GM11168 (cell line): ENCODE measurements at regions not wholly inside any gene's neighbourhood (a gene's known extent, or its start where the extent isn't known, plus 50 kb on each side); places are given as distances from the start of the nearest gene placed in this dataset.

ENCODE experiments used
- in situ Hi-C: fragments of 300-500 bp; cut with MboI; formaldehyde crosslinking; loops from one replicate; pipeline ENCODE4 v1.12.0; 2022; ENCODE audit warnings: low sequenced_read_pairs; ENCODE audit not compliant: unreplicated experiment

DNA sequence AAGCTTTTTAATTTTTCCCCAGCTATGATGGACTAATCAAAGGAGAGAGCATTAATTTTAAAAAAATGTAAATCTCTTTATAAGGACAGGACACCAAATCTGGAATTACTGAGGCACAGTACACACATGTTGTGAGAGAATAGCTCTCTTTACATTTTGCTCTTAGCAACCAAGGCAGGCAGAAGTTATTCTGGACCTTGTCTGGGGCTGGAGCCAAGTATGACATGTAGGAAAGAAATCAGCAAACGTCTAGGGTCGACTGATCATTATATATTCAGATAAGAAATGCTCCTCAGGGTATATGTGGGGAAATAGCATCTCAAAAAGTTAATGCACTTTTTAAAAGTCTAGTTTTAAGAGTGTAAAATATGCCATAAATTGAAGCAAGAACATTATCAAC, 1330.0 kb upstream of the CELF4 start:
- in situ Hi-C loops = no loop called here

DNA sequence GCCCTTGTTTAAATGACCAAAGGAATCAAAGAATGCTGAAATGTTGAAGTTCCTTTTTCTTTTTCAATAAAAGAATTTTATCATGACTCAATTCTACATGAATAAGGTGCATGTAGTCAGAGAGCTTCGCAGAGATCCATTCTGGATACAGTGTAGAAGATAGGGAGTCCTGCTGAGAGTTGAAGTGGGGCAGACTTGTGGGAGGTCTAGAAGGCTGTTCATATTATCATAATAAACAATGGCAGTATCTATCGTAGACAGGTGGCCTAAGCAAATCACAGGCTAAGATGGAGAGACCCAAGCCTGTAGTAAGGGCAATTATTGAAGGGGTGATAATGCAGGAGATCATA, 1322.0 kb upstream of the CELF4 start:
- in situ Hi-C loops = no loop called here

DNA sequence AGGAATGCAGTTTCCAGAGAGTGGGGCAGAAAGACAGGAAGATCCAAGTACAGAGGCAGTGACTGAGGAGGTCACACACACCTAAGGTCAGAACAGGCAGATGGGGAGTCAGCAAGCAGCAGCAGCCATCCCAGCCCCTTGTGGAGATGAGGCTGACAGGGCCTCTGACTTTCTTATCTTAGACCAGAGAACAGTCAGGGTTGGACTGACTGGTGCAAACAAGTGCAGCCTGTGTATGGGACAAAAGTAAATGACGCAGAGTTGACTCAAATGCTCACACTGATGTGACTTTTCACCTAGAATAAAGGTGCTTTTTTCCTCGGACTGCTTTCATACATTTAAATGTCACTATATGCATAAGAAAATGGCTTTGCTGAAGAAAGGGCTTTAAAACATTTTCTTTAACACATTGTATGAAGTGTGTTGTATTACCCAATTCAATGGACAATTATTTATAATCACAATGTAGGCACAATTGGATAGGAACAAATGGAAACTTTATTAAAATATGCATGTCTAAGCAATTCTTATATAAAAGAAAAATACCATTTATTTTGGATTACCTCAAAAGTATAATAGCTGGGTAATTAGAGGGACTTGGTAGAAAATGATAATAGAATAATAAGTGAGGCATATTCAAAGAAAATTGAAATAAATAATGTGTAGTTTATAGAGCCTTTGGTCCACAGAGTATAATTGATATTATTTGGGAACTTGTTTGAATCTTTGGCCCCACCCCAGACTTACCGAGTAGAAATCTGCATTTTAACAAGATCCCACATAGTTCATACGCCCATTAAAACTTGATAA, 1321.5 kb upstream of the CELF4 start:
- in situ Hi-C loops = no loop called here

DNA sequence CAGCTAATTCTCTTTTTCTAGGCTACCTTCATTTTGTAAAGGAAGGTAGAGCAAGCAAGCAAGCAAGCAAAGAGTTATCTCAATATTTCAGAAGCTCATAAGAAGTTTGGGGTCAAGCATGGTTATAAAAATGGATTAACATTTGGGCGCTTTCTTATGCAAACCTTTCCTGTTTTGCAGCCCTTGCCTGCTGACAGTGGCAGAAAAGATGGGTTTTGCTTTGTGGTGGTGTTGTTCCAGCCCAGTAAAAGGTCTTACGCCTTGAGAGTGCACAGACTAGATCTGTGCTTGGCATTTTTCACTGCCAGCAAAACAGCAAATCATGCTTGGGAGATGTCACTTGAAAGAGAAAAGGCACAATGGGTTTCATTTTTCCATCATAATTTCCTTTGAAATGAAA, 1320.6 kb upstream of the CELF4 start:
- in situ Hi-C loops = no loop called here

DNA sequence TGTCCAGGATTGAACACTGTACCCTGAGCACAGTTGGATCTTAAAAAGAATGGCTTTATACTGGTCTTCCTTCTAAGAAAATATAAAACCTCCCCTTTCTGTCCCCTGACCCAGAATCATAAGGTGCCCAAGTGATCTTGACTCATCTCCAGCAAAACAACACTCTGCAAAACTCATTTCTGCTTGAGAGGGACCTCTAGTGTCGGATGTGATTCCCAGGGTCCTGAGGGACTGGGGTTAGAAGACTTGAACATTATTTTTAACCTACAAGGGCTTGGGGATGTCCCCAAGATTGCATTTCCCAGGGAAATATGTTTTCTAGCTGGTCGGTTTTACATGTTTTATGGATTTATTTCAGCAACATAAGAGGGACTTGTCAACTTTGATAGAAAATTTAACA, 1318.5 kb upstream of the CELF4 start:
- in situ Hi-C loops = no loop called here

DNA sequence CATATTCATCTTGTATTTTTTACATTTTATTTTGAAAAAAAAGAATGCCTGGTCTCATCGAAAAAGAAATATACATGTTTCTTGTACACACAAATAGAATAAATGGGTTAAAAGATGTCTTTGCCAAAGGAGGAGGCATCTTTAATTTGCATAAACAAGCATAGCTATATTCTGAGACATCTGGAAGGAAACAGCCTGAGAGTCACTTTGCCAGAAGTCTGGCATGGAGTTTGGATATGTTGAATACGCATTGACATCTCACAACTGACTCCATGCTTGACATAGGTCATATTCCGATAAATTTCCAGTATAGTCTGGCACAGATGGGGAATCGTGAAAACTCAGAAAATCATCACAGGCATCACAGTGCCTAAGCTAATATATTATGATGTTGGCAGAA, 1317.5 kb upstream of the CELF4 start:
- in situ Hi-C loops = no loop called here

DNA sequence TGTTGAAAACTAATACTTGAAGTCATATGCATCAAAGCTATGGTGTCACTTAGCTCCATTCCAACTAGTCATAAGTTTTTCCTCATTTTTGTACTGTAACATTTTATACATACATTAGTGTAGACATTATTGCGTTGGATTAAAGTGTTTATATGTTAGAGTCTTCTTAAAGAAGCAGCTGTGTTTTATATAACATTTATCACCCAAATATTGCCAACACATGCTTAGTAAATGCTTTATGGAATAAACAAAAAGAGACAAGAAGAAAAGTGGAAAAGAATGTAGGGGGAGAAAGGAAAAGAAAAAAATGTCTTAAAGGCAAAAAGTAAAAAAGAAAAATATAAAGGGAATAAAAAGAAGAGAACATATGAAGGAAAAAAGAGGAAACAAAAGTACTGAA, 1314.3 kb upstream of the CELF4 start:
- in situ Hi-C loops = no loop called here

DNA sequence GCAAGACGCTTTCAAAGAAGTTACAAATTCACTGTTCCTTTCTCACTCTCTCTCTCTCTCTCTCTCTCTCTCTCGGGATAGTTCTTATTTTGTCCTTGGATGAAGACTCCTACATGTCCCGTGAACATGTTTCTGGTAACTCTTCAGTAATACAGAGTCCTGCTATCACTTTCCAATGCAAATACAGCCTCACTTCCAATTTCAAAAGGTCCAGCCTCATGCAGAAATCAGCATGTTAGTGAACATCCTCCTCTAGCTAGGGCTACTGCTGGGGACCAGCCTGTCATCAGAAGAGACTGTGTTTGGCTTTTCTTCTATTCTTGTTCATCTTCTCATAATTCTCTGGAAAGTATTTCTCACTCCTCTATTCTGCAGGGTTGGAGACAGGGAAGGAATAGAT, 1306.7 kb upstream of the CELF4 start:
- in situ Hi-C loops = no loop called here

DNA sequence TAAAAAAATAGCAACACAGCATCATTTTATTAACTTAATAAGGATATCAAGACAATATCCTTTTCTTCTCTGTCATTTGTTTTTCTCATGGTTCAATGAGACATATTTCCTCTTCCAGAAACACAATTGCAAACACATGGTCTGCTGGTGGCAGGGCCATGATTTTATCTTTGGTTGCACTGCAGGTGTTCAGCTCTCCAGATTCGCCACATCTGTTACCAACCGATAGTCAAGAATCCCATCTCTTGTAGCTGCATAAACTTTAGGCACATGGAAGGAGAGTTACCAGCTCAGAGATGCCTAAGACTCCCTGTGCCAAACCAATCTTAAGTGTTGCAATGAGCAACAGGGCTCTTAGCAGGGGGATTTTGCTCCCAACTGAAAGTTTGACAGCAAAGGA, 1303.2 kb upstream of the CELF4 start:
- in situ Hi-C loops = no loop called here

DNA sequence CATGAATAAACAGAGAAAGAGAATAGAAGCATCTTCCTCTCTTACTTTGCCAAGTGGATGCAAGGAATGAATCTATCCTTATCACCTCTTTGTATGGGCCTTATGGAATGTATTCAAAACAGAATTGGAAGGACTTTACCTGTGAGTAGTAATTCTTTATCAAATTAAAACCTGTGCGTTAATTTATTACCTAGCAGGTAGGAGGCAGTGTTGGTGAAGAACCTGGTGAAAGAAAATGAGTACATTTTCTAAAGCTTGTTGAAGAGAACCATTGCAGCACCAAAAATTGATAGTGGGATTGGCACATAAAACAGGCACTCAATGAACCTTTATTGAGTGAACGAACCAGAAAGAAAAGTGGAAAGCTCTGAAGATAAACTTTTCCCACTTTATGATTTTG, 1302.1 kb upstream of the CELF4 start:
- in situ Hi-C loops = no loop called here

DNA sequence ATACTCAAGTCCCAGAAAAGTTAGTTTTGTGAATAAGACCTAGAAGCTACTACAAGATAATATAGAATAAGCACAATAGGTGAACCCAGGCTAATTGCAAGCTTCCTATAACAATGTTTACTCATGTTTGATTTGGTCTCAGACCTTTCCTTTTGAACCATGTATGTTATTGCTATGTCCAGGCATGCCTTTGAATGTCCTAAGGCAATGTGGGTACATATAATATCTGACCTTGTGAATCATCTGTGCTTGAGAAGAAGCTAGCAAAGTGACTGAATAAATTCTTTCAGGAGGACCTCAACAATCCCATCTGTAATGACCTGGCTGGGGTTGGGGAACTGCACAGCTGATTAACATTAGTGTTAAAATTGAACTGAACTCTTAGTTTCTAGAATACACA, 1285.9 kb upstream of the CELF4 start:
- in situ Hi-C loops = no loop called here

DNA sequence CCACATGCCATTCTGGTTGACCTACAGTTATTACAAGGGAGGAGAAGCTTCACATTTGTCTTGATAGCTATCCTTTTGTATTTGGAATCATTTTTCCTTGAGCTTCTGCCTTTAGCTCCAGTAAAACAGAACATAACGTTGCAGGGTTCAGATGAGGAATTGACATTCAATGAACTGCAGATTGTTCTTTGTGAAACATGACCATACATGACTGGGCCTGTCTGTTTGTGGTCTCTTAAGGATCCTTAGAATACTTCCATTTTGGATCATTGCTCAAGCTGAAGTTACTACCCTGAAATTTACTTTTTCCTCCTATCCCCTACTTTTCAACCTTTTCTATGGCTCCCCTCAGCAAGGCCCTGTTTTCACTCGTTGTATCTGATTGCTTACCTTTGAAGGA, 1281.7 kb upstream of the CELF4 start:
- in situ Hi-C loops = no loop called here

DNA sequence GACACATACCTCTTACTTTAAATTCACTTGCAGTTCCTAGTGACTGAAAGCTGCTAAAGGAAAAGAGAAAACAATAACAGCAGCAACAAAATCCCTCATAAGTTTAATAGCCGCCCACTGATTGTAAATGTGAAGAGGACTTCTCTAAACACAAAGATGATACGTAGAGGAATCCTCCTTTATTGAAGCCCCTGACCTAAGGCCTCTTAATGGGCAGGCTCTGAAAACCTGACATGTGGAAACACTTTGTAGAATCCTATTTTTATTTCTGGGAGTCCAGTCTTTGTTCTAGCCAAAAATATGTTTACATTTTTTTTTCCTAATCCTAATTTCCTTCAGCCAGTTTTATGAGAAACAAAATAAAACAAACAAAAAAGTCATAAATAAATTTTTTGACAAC, 1277.7 kb upstream of the CELF4 start:
- in situ Hi-C loops = no loop called here

DNA sequence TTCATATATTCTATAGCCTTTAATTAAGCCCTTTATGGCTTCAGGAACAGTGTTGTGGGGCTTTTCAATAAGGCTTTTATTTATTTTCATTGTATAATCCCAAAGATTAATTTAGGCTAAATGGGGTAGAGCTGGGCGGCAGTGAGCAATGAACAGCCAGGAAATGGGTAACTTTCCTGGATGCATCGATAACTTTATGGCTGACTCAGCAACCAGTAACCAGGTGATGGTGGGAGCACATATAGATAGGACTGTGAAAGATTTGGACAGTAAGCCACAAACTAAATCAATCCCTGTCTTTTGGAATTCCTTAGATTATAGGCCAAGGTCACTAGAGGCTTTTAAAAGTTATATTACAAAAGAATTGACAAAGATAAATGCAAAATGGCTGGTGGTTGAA, 1260.6 kb upstream of the CELF4 start:
- in situ Hi-C loops = no loop called here

DNA sequence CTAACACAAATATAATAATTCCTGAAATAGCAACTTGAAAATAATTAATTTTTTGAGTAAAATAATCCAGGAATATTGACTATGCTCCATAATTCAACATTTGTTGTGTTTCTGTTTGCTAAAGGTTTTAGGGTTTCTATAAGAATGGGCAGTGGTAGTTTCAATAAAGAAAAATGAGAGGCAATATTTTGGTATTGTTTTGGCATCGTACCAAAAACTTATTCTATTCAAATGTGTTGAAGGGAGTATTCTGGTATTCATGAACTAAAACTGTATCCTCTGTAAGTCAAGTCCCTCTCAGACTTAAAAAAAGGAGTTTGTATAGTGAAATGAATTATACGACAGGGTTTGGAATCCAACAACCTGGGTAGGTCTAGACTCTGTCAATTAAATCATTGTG, 1245.6 kb upstream of the CELF4 start:
- in situ Hi-C loops = no loop called here

DNA sequence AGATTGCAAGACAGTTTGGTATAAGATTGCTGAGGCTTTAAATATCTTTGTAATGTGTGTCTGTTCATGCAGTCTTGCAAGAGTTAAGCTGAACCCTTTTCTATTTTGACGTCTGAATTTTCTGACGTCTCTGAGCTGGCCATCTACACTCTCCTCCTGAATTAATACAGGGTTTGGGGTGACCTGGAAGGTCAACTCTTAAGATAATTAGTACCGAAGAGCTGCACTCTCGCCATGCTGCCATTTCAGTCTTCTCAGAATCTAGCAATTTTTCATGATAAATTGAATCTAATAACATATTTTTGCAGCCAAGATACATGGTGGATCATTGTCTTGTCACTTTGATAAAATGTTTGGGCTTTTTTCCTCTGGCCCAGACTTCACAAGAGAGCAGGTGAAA, 1245.2 kb upstream of the CELF4 start:
- in situ Hi-C loops = no loop called here

DNA sequence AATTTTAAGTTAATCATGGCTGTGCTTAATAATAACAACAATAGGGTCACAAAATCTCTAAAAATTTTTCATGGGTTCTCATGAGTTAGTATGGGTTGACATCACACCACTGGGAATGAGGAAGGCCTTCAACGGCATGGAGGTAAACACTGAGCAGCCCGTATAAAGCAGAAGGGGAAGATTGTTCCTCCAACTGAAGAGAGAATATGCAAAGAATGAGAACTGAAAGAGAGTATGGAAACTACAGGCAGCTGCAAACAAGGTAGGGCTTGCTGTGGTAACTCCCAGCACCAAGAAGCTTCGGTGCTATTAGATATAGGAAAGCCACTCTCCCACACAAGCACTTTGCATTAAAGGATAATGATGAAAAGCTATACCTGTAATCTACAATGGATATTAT, 1242.3 kb upstream of the CELF4 start:
- in situ Hi-C loops = no loop called here

DNA sequence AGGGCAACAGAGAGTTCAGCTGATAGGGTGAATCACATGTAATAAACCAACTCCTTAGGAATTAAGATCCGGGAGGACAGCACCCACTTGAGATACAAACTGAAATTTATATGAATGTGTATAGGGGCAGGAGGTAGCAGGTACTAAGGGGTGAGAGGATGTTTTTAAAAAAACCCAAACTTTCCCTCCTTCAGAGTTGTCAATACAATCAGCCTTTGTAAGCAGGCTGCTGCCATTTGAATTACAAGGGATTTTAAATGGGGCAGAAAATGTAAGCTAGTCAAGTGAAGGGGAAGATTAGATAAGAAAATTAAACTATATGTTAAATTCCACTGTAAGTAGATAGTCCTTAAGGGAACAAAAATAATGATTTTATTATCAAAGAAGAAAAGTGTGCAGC, 1239.7 kb upstream of the CELF4 start:
- in situ Hi-C loops = no loop called here

DNA sequence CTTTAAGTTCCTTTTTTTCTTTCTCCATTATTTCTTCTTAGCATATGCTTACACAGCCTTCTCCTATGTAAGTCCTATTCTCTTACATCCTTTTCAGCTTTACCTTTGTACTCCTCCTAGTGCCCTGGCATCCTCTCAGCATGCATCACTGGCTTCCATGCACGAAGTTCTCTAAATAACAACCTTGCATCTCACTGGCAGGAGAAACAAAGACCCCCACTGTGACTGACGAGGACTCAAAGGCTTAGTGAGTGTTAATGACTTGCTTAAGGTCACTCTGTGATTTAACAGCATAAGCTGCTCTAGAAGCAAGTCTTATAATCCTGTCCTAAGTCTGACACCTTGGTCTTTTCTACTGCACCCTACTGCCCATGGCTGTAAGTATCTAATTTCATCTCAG, 1236.0 kb upstream of the CELF4 start:
- in situ Hi-C loops = no loop called here

DNA sequence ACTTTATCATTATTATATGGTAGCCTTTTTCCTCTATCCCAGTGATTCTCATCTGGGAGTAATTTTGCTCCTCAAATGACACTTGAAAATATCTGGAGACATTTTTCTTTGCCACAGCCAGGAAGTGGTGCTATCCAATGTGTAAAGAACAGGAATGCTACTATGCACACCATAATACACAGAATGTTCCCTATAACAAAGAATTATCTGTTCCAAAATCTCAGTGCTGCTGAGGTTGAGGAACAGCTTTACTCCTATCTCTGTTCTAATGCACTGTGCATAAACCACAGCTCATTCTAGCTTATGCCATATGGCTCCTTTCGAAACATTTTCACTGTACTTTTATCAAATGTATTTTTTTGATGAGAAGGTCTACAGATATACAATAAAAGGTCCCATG, 1231.2 kb upstream of the CELF4 start:
- in situ Hi-C loops = no loop called here

DNA sequence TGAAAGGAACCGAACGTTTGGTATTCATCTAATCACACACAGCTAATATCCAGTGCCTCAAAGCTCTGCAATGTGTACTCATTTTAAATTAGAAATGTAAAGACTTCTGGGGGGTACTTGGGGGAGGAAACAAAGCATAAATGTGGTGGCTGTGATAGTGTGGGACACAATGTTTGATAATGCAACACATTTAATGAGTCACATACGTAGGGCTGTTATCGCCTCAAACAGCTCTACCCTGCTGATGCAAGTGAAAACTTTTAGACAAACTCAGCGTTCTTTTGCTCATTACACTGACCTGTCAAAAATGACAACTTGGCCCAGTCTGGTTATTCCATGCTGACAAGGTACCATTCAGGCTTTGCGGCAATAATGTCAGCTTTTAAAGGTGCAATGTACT, 1227.1 kb upstream of the CELF4 start:
- in situ Hi-C loops = no loop called here

DNA sequence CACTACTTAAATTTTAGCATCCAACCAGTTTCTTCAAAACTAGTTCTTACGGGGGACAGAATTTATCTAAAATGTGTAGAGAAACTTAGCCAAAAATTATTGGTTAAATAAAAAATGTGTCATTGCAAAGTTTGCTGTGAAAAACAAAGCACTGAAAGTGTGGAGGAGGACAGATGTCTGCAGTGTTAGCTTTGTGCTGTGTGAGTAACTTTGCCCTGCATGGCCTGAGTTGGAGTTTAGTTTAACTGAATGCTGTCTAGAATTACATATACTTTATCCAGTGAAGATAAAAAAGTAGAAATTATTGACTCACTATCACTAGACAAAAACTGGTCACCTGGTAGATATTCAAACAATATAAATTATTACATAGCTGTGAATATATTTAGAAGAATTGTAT, 1225.2 kb upstream of the CELF4 start:
- in situ Hi-C loops = no loop called here

DNA sequence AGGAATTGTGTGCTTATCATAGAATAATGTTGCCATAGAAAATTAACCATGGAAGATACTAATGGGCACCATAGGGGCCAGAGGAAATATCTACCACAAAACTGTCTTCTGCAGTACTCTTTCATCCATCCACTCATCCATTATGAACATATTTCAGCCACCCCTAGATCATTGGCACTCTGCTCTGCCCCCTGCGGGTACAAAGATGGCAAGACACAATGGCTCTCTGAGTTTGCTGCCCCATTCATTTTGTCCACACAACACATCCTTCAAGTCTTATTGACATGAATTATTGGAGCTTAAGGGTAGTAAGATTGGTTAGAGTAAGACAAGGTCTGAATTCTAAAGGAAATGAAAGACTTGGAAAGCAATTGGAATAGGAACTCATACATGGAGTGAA, 1224.7 kb upstream of the CELF4 start:
- in situ Hi-C loops = no loop called here
